GM12865 (cell line): ENCODE measurements at regions not wholly inside any gene's neighbourhood (a gene's known extent, or its start where the extent isn't known, plus 50 kb on each side); places are given as distances from the start of the nearest gene placed in this dataset.

Experiments
- DNase-seq: peaks from one replicate; pipeline ENCODE4 v3.0.0; 2010; ENCODE audit warnings: low read depth
- H3K4me3 ChIP-seq: 2 replicates; pipeline ENCODE4 v1.5.1; 2011; ENCODE audit warnings: mild to moderate bottlenecking, low read depth, low read length, control low read depth
- CTCF ChIP-seq: IDR thresholded peaks from 2 replicates; pipeline ENCODE4 v1.5.1; 2011; ENCODE audit warnings: low read length, control low read depth, low read depth, inconsistent platforms; ENCODE audit not compliant: insufficient read depth; ENCODE audit errors: missing control alignments

- no peak overlapping the region for H3K4me3 ChIP-seq
- DNase-seq = no peak
- no peak for TF ChIP-seq CTCF
Measured at GRCh38 chr13:26895808-26896466, 135.4 kb upstream of the GPR12 start.

- no peak for TF ChIP-seq CTCF
- no peak overlapping the region for H3K4me3 ChIP-seq
- no peak for DNase-seq
Measured at GRCh38 chr13:26895081-26895807, 134.7 kb upstream of the GPR12 start.

- DNase-seq = no peak
- no peak overlapping the region for H3K4me3 ChIP-seq
- no peak for TF ChIP-seq CTCF
Measured at GRCh38 chr13:26888632-26889031, 128.0 kb upstream of the GPR12 start.

GRCh38 chr13:26887594-26887993 is 127.0 kb upstream of the GPR12 start:
- H3K4me3 ChIP-seq = no peak overlapping the region
- no peak for DNase-seq
- TF ChIP-seq CTCF = no peak

GRCh38 chr13:26883613-26884257 is 123.1 kb upstream of the GPR12 start:
- TF ChIP-seq CTCF = no peak
- no peak overlapping the region for H3K4me3 ChIP-seq
- no peak for DNase-seq

GRCh38 chr13:26882731-26883130 is 122.1 kb upstream of the GPR12 start:
- no peak overlapping the region for H3K4me3 ChIP-seq
- TF ChIP-seq CTCF = no peak
- peak; percentile 3 for DNase-seq
